HEK293 (cell line): ENCODE measurements at regions not wholly inside any gene's neighbourhood (a gene's known extent, or its start where the extent isn't known, plus 50 kb on each side); places are given as distances from the start of the nearest gene placed in this dataset.

Experiments used
- CTCF ChIP-seq: fragments of 450-650 bp; formaldehyde crosslinking; IDR thresholded peaks from 2 replicates; pipeline ENCODE4 v1.5.1; 2016; ENCODE audit warnings: missing biosample characterization, missing genetic modification characterization
- REST ChIP-seq: fragments of 450-650 bp; formaldehyde crosslinking; IDR thresholded peaks from 2 replicates; pipeline ENCODE4 v1.5.1; 2016; ENCODE audit warnings: missing biosample characterization, missing genetic modification characterization
- ZNF2 ChIP-seq: fragments of 450-650 bp; formaldehyde crosslinking; IDR thresholded peaks from 2 replicates; pipeline ENCODE4 v1.5.1; 2016; ENCODE audit warnings: missing biosample characterization, missing genetic modification characterization
- ZNF292 ChIP-seq: fragments of 450-650 bp; formaldehyde crosslinking; IDR thresholded peaks from 2 replicates; pipeline ENCODE4 v1.5.1; 2016; ENCODE audit warnings: low read depth, missing biosample characterization, missing genetic modification characterization, borderline replicate concordance
- ZNF335 ChIP-seq: fragments of 450-650 bp; formaldehyde crosslinking; conservative IDR thresholded peaks from 2 replicates; pipeline ENCODE4 v1.5.1; 2016; ENCODE audit warnings: missing biosample characterization, missing genetic modification characterization
- ZNF785 ChIP-seq: fragments of 450-650 bp; formaldehyde crosslinking; IDR thresholded peaks from 2 replicates; pipeline ENCODE4 v1.5.1; 2016; ENCODE audit warnings: missing biosample characterization, missing genetic modification characterization

GRCh38 chr6:169078399-169079145 is 175.1 kb downstream of the THBS2 start:
- TF ChIP-seq ZNF2 (tag by site-specific recombination) (no peak), ZNF785 (tag by site-specific recombination) (no peak), REST (no peak), CTCF (tag by site-specific recombination) (no peak), ZNF335 (tag by site-specific recombination) (no peak), ZNF292 (tag by site-specific recombination) (no peak)
